Left hindlimb (tissue), 1 donor: ENCODE measurements at regions not wholly inside any gene's neighbourhood (a gene's known extent, or its start where the extent isn't known, plus 50 kb on each side); places are given as distances from the start of the nearest gene placed in this dataset.

Experiments used
- DNase-seq: peaks from one replicate; pipeline ENCODE4 v3.0.0-alpha.2; 2018

- DNase-seq, result no peak
These were observed 615.7 kb downstream of the EPHA4 start for GRCh38 chr2:220956429-220956828.

GRCh38 chr2:220959391-220959802, 612.7 kb downstream of the EPHA4 start:
- DNase-seq, result peak; percentile 68

- DNase-seq, result no peak
These were observed 610.8 kb downstream of the EPHA4 start for GRCh38 chr2:220961143-220961860.

- no peak for DNase-seq
These were observed 609.5 kb downstream of the EPHA4 start for GRCh38 chr2:220962556-220962955.

GRCh38 chr2:220963076-220963475, 609.0 kb downstream of the EPHA4 start:
- DNase-seq, result no peak

- DNase-seq, result no peak
These were observed 608.2 kb downstream of the EPHA4 start for GRCh38 chr2:220963930-220964329.

GRCh38 chr2:220966636-220967035, 605.5 kb downstream of the EPHA4 start:
- no peak for DNase-seq

GRCh38 chr2:220969348-220969747, 602.8 kb downstream of the EPHA4 start:
- no peak for DNase-seq

GRCh38 chr2:220980966-220981675, 591.0 kb downstream of the EPHA4 start:
- no peak for DNase-seq

GRCh38 chr2:220981926-220982325, 590.2 kb downstream of the EPHA4 start:
- DNase-seq, result no peak

- no peak for DNase-seq
These were observed 586.5 kb downstream of the EPHA4 start for GRCh38 chr2:220985561-220985960.

- DNase-seq, result no peak
These were observed 584.3 kb downstream of the EPHA4 start for GRCh38 chr2:220987839-220988238.

- DNase-seq, result no peak
These were observed 580.1 kb downstream of the EPHA4 start for GRCh38 chr2:220991972-220992371.

- no peak for DNase-seq
These were observed 577.3 kb downstream of the EPHA4 start for GRCh38 chr2:220994846-220995245.

GRCh38 chr2:220995581-220995980, 576.5 kb downstream of the EPHA4 start:
- no peak for DNase-seq

- DNase-seq, result no peak
These were observed 573.9 kb downstream of the EPHA4 start for GRCh38 chr2:220998156-220998555.

GRCh38 chr2:220999356-220999755, 572.7 kb downstream of the EPHA4 start:
- no peak for DNase-seq

GRCh38 chr2:221001381-221001801, 570.7 kb downstream of the EPHA4 start:
- DNase-seq, result no peak

GRCh38 chr2:221002101-221002685, 569.9 kb downstream of the EPHA4 start:
- no peak for DNase-seq

- DNase-seq, result no peak
These were observed 566.8 kb downstream of the EPHA4 start for GRCh38 chr2:221005338-221005737.

GRCh38 chr2:221006084-221006483, 566.0 kb downstream of the EPHA4 start:
- DNase-seq, result no peak

- no peak for DNase-seq
These were observed 555.6 kb downstream of the EPHA4 start for GRCh38 chr2:221016551-221016950.

- DNase-seq, result no peak
These were observed 553.8 kb downstream of the EPHA4 start for GRCh38 chr2:221018262-221018661.

GRCh38 chr2:221019668-221020067, 552.4 kb downstream of the EPHA4 start:
- DNase-seq, result no peak
